ENCODE measurements at regions not wholly inside any gene's neighbourhood (a gene's known extent, or its start where the extent isn't known, plus 50 kb on each side); places are given as distances from the start of the nearest gene placed in this dataset.

- peak in 12 of 58 donors; percentile 4 to 27 (median 10) for DNase-seq
These were observed 109.2 kb upstream of the SMIM23 start for GRCh38 chr5:171676286-171676944.

DNA sequence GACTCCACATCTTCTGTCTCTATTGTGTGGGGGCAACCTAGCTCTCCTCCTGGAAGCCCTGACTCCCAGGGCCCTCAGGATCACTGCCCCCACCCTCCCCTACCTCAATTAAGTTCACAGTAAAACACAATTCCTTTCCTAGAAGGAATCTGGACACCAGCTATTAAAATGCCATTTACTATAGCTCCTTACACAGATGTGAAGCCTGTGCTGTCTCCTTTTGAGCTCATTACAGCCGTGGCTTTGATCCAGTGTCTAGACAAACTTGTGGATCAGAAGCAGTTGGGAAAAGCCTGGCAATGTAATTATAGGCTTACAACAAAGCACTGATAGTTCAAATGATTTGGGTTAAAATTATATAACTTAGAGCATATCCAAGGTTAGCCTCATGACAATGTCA, 107.0 kb upstream of the SMIM23 start:
- no peak for DNase-seq

DNA sequence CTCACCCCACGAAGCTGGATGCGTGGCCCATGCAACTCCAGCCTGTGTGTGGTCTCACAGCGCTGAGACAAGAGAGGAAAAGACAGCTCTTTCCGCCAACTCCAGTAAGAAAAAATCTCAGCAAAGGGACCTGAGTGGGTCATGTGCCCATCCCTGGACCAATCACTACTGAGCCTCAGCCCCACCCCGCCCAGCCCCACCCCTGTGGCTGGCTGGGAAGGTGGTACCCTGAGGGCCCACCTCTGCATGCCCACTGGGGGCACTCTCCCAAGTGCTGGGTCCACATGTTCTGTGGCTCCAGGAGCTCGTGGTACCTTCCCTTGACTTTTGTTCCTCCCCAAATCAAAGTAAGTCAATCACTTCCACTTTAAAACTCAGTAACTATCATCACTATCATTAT, 105.1 kb upstream of the SMIM23 start:
- no peak for DNase-seq

DNA sequence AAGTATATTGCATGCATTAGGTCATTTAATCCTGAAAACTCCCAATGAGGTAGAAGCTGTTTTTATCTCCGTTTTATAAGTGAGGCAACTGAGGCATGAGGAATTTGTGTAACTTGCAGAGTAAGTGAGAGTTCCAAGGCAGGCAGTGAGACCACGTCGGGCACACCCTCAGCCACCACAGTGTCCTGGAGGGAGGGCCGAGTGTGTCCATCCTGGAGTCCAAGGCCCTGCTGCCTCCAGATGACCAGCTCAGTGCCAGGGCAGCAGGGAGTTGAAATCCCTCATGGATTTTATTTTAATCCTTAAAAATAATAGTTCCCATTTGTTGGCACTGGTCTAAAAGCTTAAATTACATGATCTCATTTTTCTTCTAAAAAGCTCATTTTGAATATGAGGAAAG, 104.6 kb upstream of the SMIM23 start:
- DNase-seq: no peak

DNA sequence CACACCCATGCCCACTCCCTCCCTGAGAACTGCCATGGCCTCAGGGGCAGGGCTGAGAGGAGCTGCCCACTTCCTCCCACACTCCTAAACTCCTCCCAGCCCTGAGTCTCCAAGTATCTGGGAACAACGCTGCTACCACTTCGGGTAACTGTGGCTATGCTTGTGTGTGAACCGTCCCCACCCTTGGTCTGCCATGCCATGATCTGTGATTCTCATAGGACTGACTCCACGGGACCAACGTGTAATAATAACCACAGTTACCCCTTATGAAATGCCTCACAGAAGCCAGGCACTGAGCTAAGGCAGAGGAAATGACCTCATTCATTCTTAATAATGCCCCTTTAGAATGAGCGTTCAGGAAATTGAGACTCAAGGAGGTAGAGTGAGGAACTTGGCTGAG, 103.9 kb upstream of the SMIM23 start:
- DNase-seq: no peak

GRCh38 chr5:171682801-171683200, 102.8 kb upstream of the SMIM23 start:
- DNase-seq: no peak

- no peak for DNase-seq
These were observed 101.4 kb upstream of the SMIM23 start for GRCh38 chr5:171684169-171684568.

DNA sequence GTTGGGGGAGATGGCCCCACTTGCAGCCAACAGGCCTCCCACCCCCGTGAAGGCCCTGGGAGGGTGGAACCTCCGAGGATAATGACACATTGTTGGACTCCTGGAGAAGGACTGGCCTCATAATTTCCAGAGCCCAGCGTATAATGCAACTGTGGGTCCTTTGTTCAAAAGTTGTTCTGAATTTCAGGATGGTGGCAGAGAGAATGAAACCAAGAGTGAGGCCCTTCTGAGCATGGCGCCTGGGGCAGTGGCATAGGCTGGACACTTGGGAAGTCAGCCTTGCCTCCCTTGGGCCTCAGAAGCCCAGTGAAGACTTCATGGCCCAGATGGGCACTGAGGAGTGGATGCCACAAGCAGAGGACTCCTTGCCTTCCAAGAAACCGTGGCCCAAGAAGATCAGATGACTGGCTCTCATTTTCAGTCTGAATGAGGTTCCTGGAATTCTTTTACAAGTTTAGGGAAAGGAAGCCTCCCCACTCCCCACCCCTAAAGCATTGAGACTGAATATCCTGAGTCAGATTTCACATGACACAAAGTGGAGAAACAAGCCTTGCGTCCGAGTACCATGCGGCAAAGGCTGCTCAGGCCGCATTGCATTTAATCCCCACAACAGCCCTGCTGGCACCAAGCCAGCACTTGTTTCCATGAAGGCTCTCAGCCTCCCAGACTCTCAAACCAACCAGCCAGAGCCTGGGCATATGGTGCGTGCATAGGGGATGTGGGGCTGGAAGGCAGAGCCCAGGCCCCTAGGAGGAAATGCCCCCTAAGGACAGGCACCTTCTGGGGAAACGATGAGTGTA, 96.7 kb upstream of the SMIM23 start:
- DNase-seq: no peak

DNA sequence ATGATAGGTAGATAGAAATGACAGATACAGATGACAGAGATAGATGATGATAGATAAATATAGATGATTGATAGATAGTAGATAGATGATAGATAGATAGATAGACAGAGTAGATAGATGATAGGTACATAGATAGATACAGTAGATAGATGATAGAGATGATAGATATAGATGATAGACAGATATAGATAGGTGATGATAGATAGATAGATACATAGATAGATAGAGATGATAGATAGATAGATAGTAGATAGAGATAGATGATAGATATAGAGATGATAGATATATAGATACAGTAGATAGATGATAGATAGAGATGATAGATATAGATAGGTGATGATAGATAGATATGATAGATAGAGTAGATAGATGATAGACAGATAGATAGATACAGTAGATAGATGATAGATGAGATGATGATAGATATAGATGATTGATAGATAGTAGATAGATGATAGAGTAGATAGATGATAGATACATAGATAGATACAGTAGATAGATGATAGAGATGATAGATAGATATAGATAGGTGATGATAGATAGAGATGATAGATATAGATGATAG, 95.7 kb upstream of the SMIM23 start:
- no peak for DNase-seq

DNA sequence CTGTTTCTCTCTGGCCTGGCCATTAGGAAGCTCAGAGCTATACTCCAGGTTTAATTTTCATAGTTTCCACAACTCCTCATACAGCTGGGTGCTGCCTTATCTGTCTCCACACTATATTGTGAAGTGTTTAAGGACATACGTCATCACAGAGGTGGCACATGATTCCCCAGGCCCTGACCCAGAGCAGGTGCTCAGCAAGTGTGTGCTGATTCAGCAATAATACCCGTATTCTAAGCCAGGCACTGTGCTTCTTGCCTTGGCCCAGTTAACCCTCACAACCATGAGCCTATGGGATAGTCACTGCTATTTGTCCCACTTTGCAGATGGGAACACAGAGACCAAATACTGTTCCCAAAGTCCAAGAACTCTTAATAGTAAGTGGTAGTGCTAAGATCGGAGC, 93.5 kb upstream of the SMIM23 start:
- no peak for DNase-seq

DNA sequence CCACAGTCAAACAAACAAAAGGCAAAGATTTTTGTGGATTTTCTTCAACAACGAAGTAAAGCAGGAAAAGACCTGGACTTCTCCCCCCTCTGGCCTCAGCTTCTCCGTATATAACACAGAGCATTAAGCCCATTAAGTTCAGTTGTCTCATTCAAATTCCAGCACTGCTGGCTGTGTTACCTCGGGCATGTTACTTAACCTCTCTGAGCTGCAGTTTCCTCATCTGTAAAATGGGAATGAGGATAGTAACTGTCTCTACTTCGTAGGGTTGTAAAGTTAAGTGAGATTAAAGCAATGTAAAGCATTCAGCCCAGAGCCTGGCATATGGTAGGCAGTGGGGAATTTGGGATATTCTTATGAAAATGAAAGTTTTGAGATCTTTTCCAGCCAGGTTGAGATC, 92.7 kb upstream of the SMIM23 start:
- no peak for DNase-seq

GRCh38 chr5:171693412-171693811, 92.2 kb upstream of the SMIM23 start:
- no peak for DNase-seq

GRCh38 chr5:171695804-171696203, 89.8 kb upstream of the SMIM23 start:
- DNase-seq: no peak

GRCh38 chr5:171697221-171698102, 88.2 kb upstream of the SMIM23 start:
- DNase-seq: no peak

DNA sequence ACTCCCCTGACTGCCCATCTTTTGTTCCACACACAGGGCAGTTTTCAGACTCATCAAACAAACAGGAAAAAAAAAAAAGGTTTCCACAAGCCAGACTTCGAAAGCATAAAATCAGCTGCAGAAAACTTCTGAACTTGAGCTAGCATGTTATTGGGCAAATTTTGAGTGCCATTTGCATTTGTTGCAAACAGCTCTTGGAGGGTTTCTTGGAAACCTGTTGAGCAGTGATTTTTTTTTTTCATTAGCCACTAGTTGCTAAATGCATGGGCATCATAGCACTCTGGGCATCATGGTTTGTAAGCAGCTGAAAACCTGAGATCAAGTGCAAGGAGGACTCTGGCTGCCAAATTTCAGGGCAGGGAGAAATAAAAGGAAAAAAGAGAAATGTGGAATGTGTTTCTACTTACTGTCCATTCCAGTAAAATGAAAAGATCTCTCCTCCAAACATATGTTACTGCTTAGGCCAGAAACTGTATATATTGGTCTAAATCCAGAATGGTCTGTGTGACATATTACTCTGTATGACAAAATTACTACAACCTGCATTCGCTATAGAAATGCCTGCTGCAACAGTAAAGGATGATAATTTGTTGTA, 85.2 kb upstream of the SMIM23 start:
- DNase-seq: no peak

DNA sequence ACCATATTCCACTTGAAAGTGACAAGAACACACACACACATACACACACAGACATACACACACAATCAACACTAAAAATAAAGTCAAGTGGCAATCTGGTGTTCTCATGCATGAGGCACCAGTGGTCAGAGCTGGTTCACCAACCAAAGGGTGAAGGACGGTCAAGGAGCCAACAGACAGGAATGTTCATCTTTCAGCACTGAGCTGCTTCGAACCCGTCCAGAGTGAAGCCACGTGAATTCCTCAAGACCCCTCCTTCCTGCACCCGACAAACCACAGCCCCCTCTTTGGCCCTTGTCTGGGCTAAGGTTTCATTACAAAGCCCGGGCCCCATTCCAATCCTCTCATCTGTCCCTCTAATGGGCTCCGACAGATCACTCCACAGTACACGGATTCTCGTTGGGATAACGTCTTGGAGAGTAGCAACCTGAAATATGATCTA, 84.5 kb upstream of the SMIM23 start:
- DNase-seq: no peak

DNA sequence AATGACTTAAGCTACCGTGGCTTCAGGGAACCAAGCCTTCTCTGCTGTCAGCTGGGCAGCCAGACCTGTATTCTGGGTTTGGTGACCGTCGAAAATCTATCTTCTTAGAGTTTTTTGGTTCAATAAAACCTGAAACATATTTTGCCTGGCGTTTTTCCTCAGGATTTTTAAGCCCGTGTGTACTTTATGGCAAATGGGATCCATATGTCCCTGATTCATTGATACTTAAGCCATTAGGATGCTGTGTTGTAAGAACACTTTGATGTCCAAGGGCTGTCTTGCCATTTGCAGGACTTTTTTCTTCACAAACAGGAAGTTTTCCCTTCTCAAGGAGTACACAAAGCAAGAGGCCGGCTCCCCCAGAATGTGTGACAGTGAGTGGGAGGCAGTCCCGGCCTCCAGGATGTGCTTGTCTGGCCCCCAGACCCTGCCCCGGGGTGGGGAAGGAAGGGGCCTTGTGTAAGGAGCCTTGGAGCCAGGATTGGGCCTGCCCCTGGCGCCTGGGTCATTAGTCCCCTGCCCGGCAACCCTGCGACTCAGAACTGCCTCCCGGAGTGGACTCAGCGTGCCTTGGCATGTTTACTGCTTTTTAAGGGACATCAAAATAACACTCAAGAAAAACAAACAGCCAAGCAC, 83.4 kb upstream of the SMIM23 start:
- DNase-seq: no peak

GRCh38 chr5:171703146-171703545, 82.5 kb upstream of the SMIM23 start:
- no peak for DNase-seq

GRCh38 chr5:171705036-171705435, 80.6 kb upstream of the SMIM23 start:
- no peak for DNase-seq

GRCh38 chr5:171705830-171706468, 79.7 kb upstream of the SMIM23 start:
- no peak for DNase-seq
